HUES64 (cell line): ENCODE measurements at regions not wholly inside any gene's neighbourhood (a gene's known extent, or its start where the extent isn't known, plus 50 kb on each side); places are given as distances from the start of the nearest gene placed in this dataset.

Experiments used
- H3K27ac ChIP-seq: 2 replicates; pipeline ENCODE4 v1.7.0; 2013; ENCODE audit warnings: low read depth, low read length, inconsistent platforms
- H3K27me3 ChIP-seq: 2 replicates; pipeline ENCODE4 v1.6.1; 2013; ENCODE audit warnings: mild to moderate bottlenecking, low read length; ENCODE audit not compliant: insufficient read depth
- H3K36me3 ChIP-seq: 2 replicates; pipeline ENCODE4 v1.6.1; 2013; ENCODE audit warnings: mild to moderate bottlenecking, low read length; ENCODE audit not compliant: insufficient read depth
- H3K4me1 ChIP-seq: 2 replicates; pipeline ENCODE4 v1.6.1; 2013; ENCODE audit warnings: mild to moderate bottlenecking, low read length, moderate library complexity; ENCODE audit not compliant: insufficient read depth
- H3K4me3 ChIP-seq: 2 replicates; pipeline ENCODE4 v1.5.1; 2013; ENCODE audit warnings: mild to moderate bottlenecking, low read length, moderate library complexity
- H3K9ac ChIP-seq: 2 replicates; pipeline ENCODE4 v1.6.1; 2013; ENCODE audit warnings: mild to moderate bottlenecking, low read depth, low read length
- H3K9me3 ChIP-seq: 2 replicates; pipeline ENCODE4 v1.6.1; 2013; ENCODE audit warnings: low read depth, low read length; ENCODE audit not compliant: insufficient read depth
- WGBS: fragments of 150-250, 120-280 bp; methylation state at CpG from one replicate; pipeline ENCODE4 v1.1.7; 2013; ENCODE audit warnings: missing lambda C conversion rate; 5-methylcytosine and 5-hydroxymethylcytosine counted together

- Histone ChIP-seq H3K9ac (no peak overlapping the region), H3K27ac (no peak overlapping the region), H3K4me3 (no peak overlapping the region), H3K36me3 (no peaks in the 10 kb centered on the region), H3K9me3 (no peaks in the 10 kb centered on the region), H3K27me3 (no peaks in the 10 kb centered on the region), H3K4me1 (peaks cover 12% of the 10 kb centered on the region; the same call in 1 of the 2 replicates)
- WGBS: 95% methylated on average over 2 of the region's 2 CpGs
Observed at GRCh38 chr6:137353346-137353745, 134.2 kb upstream of the IFNGR1 start.

GRCh38 chr6:137352859-137353258 is 133.7 kb upstream of the IFNGR1 start:
- no peaks in the 10 kb centered on the region for H3K27me3 ChIP-seq
- peaks cover 7% of the 10 kb centered on the region; the same call in 1 of the 2 replicates for H3K4me1 ChIP-seq
- WGBS: 94% methylated on average over 6 of the region's 6 CpGs
- H3K4me3 ChIP-seq: no peak overlapping the region
- H3K9ac ChIP-seq: no peak overlapping the region
- H3K27ac ChIP-seq: no peak overlapping the region
- no peaks in the 10 kb centered on the region for H3K36me3 ChIP-seq
- no peaks in the 10 kb centered on the region for H3K9me3 ChIP-seq

- Histone ChIP-seq H3K9ac (no peak overlapping the region), H3K36me3 (no peaks in the 10 kb centered on the region), H3K4me1 (no peaks in the 10 kb centered on the region), H3K27ac (no peak overlapping the region), H3K4me3 (no peak overlapping the region), H3K27me3 (no peaks in the 10 kb centered on the region), H3K9me3 (no peaks in the 10 kb centered on the region)
- 97% methylated on average over 5 of the region's 5 CpGs for WGBS
Observed at GRCh38 chr6:137351890-137352289, 132.7 kb upstream of the IFNGR1 start.

DNA sequence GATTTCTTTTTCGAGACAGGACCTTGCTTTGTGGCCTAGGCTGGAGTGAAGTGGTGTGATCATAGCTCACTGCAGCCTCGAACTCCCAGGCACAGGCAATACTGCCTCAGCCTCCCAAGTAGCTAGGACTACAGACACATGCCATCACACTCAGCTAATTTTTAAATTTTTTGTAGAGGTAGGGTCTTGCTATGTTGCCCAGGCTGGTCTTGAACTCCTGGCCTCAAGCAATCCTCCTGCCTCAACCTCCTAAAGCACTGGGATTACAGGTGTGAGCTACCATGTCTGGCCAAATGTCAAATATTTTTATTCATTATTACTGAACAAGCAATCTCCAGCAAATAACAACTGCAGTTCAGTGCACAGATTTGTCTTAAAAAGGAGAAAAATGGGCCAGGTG is 131.7 kb upstream of the IFNGR1 start:
- Histone ChIP-seq H3K27ac (no peak overlapping the region), H3K4me3 (no peak overlapping the region), H3K36me3 (no peaks in the 10 kb centered on the region), H3K27me3 (no peaks in the 10 kb centered on the region), H3K9me3 (no peaks in the 10 kb centered on the region), H3K9ac (no peak overlapping the region), H3K4me1 (no peaks in the 10 kb centered on the region)
- 95% methylated on average over 2 of the region's 2 CpGs for WGBS

GRCh38 chr6:137349856-137350830 is 131.0 kb upstream of the IFNGR1 start:
- Histone ChIP-seq H3K27me3 (no peaks in the 10 kb centered on the region), H3K4me3 (no peak overlapping the region), H3K9ac (no peak overlapping the region), H3K27ac (no peak overlapping the region), H3K9me3 (no peaks in the 10 kb centered on the region), H3K36me3 (no peaks in the 10 kb centered on the region), H3K4me1 (no peaks in the 10 kb centered on the region)
- WGBS: 92% methylated on average over 11 of the region's 11 CpGs

- Histone ChIP-seq H3K9me3 (no peaks in the 10 kb centered on the region), H3K27me3 (no peaks in the 10 kb centered on the region), H3K4me1 (no peaks in the 10 kb centered on the region), H3K27ac (no peak overlapping the region), H3K36me3 (no peaks in the 10 kb centered on the region), H3K4me3 (no peak overlapping the region), H3K9ac (no peak overlapping the region)
- WGBS: 94% methylated on average over 3 of the region's 3 CpGs
Observed at GRCh38 chr6:137348777-137349176, 129.6 kb upstream of the IFNGR1 start.

DNA sequence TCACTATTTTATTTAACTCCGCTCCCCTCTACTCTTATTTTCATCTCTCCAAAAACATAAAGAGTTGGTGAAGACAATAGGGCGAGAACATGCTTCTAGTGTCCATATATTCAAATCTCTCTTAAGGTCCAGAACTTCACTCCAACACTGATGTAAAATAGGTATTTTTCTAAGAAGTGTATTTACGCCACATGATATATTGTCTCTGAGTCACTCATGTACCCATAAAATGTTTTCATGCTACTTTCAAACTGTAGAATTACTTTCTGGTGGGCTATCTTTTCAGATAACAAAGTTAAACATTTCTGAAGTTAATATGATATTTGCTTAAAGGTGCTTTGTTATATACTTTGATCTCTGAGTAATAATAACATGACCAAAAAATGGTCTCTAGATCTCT is 124.1 kb upstream of the IFNGR1 start:
- Histone ChIP-seq H3K4me3 (no peak overlapping the region), H3K9me3 (no peaks in the 10 kb centered on the region), H3K27ac (no peak overlapping the region), H3K4me1 (peaks cover 31% of the 10 kb centered on the region), H3K27me3 (no peaks in the 10 kb centered on the region), H3K9ac (no peak overlapping the region), H3K36me3 (no peaks in the 10 kb centered on the region)
- 96% methylated on average over 3 of the region's 3 CpGs for WGBS

DNA sequence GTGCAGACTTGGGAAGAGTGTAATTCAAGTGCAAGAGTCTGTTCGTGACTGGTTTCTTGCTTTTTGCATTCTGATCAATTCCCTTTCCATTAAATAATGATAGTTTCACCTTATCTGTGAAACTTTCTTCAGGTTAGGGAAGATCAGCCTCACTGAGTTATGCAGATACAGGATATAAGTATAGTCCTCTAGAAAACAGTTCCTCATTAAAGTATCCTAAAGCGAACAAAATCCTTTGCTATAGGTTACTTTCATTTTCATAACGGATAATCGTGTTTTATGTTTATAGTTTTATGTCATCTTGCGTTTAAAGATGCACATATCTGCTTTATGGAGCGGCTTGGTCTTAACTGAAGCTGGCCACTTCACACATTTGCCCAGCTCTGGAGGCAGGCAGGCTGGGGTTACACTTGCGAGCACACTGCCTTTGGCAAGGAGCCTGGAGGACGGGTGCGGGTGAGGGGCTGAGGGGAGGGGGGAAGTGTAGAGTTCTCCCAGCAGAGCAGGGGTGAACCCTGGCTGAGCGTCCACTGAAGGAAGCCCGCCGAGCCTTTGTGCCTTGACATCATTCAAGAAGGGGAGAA is 123.5 kb upstream of the IFNGR1 start:
- Histone ChIP-seq H3K27me3 (no peaks in the 10 kb centered on the region), H3K4me3 (no peak overlapping the region), H3K4me1 (peaks cover 31% of the 10 kb centered on the region), H3K9ac (no peak overlapping the region), H3K36me3 (no peaks in the 10 kb centered on the region), H3K27ac (no peak overlapping the region), H3K9me3 (no peaks in the 10 kb centered on the region)
- WGBS: 62% methylated on average over 11 of the region's 12 CpGs

GRCh38 chr6:137341681-137342195 is 122.6 kb upstream of the IFNGR1 start:
- WGBS: 82% methylated on average over 15 of the region's 15 CpGs

GRCh38 chr6:137339929-137340559 is 120.9 kb upstream of the IFNGR1 start:
- Histone ChIP-seq H3K36me3 (no peaks in the 10 kb centered on the region), H3K27ac (peak overlapping the region; percentile 22; the same call in 1 of the 2 replicates), H3K4me1 (peaks cover 31% of the 10 kb centered on the region), H3K4me3 (no peak overlapping the region), H3K9ac (no peak overlapping the region), H3K9me3 (no peaks in the 10 kb centered on the region), H3K27me3 (no peaks in the 10 kb centered on the region)
- 62% methylated on average over 5 of the region's 5 CpGs for WGBS

More at GRCh38 chr6:137341681-137342195, 122.6 kb upstream of the IFNGR1 start:
- Histone ChIP-seq H3K9ac (no peak overlapping the region), H3K4me3 (no peak overlapping the region), H3K27me3 (no peaks in the 10 kb centered on the region), H3K36me3 (no peaks in the 10 kb centered on the region), H3K9me3 (no peaks in the 10 kb centered on the region), H3K4me1 (peaks cover 31% of the 10 kb centered on the region), H3K27ac (no peak overlapping the region)

- no peak overlapping the region for H3K9ac ChIP-seq
- peaks cover 23% of the 10 kb centered on the region for H3K4me1 ChIP-seq
- no peak overlapping the region for H3K27ac ChIP-seq
- WGBS: 98% methylated on average over 2 of the region's 3 CpGs
- no peak overlapping the region for H3K4me3 ChIP-seq
- no peaks in the 10 kb centered on the region for H3K27me3 ChIP-seq
- no peaks in the 10 kb centered on the region for H3K9me3 ChIP-seq
- no peaks in the 10 kb centered on the region for H3K36me3 ChIP-seq
Observed at GRCh38 chr6:137334884-137335283, 115.7 kb upstream of the IFNGR1 start.
